Suppressor macrophage treated with lipopolysaccharide for 1 hour (primary cell): ENCODE measurements at regions not wholly inside any gene's neighbourhood (a gene's known extent, or its start where the extent isn't known, plus 50 kb on each side); places are given as distances from the start of the nearest gene placed in this dataset.

Experiments
- DNase-seq, 3 donors: peaks; one replicate each; pipeline ENCODE4 v3.0.0-alpha.2; 2020 to 2022

DNA sequence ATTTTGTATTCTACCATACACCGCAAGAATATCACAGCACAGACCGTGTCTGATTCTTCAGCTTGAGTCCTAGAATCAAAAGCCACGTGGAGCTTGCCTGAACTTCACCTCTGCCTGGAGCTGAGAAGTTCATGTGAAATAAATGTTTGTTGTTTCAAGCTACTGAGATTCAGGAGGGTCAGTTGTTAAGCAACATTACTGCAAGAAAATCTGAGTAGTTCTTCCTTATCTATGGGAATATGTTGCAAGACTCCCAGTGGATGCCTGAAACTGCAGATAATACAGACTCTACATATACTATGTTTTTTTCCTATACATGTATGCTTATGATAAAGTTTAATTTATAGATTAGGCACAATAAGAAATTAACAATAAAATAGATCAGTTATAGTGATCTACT lies 995.3 kb downstream of the TBC1D22A start:
- no peak for DNase-seq

- no peak for DNase-seq
Observed at GRCh38 chr22:47750086-47750485, 987.6 kb downstream of the TBC1D22A start.

DNA sequence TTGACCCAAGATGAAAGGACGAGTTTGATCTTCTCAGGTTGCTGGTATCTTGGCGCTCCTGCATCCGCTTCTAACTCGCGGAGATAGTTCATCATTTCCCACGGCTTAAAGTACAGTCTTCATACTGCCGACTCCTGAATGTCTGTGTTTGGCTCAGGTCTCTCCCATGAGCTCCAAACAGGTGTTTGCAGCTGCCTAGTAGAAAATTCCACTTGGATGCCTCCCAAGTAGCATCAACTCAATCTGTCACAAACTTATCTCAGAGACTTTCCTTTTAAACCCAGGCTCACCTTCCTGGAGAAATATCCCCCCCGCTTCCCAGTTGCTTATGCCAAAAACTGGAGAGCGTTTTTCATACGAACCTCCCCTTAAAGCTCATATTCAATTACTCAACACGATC lies 986.5 kb downstream of the TBC1D22A start:
- no peak for DNase-seq

GRCh38 chr22:47748271-47748670 lies 985.8 kb downstream of the TBC1D22A start:
- no peak for DNase-seq

GRCh38 chr22:47740109-47740805 lies 977.8 kb downstream of the TBC1D22A start:
- DNase-seq, result no peak

- DNase-seq, result no peak
Observed at GRCh38 chr22:47739291-47740015, 977.0 kb downstream of the TBC1D22A start.

DNA sequence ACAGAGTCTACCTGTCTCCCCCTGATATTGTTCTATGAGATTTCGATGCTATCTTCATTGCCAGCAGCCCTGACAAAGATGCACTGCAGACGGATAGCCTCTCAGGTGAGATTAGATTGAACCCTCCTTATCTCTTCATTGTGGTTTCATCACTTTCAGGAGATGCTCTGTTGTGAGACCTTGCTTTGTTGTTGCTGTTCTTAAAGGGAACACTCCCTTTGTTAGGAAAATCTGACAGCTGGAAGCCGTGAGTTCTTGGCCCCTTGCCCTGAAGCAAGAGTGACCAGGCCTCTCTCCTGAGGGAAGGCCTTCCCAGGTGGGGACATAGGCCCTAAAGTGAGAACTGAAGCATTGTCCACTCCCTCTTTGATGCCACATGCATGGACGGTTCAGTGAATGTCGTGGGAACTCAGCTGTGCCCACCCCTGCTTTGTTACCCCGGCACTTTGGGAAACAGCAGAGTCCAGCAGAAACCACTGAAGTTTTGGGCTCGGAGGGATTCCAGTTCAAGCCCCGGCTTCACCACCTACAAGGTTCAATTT lies 976.1 kb downstream of the TBC1D22A start:
- DNase-seq, result no peak

DNA sequence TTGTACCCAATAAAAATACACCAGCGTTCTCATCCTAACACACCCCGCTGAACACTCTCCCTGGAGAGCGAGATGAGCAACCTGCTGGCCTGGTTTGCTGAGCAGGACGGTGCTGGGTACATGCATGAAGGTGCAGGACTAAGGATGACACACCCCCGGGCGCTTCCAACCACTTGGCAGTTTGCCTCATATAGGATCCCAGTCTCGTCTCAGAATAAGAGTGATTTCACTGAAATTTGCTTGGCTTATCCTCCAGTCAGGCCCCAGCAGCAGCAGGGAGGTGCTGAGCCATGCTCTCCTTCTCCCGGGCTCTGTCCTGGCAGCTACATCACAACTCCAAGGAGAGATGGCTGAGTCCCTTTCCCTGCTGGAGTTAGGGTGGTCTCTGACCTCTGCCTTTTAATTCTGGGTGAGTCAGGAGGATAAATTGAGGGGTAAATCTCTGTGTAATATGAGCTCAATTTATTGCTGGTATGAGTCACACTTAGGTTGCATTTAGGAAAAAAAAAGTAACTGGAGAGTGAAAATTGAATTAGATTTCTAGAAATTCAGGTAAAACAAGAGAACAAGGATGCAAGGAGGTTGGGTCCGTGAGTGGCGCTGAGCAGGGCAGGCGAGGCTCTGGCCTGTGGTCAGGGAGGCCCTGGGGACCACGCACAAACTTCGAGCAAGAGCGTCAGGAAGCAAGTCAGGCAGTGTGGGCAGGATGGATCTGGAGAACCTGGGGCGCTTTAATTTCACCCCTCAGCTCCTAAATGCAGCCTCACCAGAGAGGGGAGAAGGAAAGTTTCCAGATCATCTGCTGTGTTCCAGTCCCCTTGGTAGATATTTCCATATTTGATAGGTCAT lies 974.0 kb downstream of the TBC1D22A start:
- DNase-seq, result no peak

GRCh38 chr22:47734511-47734910 lies 972.1 kb downstream of the TBC1D22A start:
- DNase-seq, result no peak

- DNase-seq, result no peak
Observed at GRCh38 chr22:47727641-47728040, 965.2 kb downstream of the TBC1D22A start.

DNA sequence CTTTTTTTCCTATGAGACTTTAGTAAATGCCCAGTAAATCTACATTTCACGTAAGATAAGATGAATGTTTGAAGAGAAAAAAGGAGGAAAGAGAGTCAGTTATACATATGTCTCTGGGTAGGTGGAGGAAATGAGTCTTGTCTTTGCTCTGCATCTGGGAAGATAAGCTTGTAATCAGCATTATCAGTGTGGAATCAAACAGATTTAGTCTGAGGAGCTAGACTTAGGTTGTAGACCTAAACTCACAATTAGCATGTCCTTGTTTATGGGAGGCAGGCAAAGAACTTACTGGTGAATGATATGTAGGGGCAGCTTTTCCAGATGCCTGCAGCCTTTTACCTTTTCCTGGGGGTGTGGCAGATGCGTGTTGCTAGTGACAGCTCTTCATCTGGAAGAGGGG lies 962.3 kb downstream of the TBC1D22A start:
- DNase-seq, result no peak

- no peak for DNase-seq
Observed at GRCh38 chr22:47724030-47724429, 961.6 kb downstream of the TBC1D22A start.

- DNase-seq, result no peak
Observed at GRCh38 chr22:47718337-47718736, 955.9 kb downstream of the TBC1D22A start.

DNA sequence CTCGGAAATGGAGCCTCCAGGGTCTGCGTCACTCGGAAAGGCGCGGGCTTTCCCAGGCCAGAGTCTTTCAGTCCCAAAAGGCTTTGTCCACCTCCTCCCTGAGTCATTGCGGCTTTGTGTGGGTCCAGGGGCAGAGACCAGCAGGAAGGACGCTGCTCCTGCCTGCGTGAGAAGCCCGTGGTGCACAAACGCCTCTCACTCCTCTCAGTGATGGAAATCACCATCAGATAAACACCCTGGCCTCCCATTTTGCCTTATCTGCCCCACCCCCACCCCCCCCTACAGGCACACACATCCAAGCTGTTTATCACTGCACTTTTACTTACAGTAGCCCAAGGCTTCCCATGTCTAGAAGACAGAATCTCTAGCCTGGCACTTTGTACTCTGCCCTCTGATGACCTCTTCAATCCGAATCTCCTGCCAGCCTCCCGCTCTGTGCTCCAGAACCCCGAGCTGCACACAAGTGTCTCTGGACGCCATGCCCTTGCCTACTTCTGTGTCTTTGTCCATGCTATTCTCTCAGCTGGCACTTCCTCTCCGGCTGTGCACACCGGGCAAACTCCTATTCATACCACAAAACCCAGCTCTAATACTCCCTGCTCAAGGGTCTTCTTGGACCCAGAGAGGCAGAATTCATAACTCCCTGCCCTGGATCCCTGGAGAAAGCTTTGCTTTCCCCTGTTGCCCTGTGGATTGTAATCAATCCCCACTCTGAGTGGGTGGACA lies 954.6 kb downstream of the TBC1D22A start:
- no peak for DNase-seq

DNA sequence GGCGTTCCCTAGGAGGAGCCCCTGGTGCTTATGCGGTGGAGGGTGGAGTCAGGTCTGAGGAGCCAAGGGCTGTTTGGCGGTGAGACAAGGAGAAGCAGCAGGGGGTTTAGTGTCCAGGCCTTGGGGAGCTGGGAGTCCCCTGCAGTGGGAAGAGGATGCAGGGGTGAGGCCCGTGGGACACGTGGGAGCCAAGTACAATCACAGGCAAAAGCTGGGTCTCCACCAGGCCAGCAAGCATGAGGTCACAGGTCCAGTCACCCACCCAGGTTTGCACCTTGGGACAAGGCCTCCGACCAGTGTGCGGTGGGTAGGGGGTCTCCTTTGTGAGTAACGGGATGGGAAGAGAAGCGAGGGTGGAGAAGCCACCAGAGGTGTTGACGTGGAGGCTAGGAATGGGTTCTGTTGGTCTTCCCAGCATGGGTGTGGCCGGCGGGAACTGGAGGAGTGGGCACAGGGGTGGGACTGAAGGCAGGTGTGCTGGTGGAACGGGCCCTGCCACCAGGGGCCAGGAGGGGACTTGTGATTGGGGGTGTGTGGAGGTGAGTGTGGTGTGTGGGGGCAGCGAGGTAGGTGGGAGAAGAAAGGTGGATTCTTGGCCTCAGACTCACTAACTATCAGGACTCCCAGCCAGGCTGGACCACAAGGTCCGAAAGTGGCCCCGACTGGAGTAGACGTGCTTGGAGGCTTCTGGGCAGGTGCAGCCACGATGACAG lies 953.6 kb downstream of the TBC1D22A start:
- no peak for DNase-seq

GRCh38 chr22:47713941-47714340 lies 951.5 kb downstream of the TBC1D22A start:
- no peak for DNase-seq

GRCh38 chr22:47710135-47710534 lies 947.7 kb downstream of the TBC1D22A start:
- no peak for DNase-seq

DNA sequence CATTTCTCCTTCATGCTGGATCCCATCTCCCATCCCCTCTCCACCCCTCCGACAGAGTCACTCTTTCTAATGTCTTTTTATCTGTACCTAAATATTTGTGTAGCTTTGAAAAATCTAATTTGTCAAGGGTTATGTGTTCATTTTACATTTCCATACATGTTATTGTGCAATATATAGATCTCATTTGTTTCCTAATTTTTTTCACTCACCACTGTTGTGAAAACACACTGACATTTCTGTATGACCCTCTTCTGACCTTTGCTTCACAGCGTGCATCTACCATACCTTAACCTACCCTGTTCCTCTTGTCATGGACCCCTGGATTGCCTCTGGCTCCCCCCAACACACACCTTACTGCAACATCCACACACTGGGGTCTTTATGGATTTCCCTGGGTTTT lies 942.9 kb downstream of the TBC1D22A start:
- DNase-seq, result no peak

GRCh38 chr22:47698906-47699305 lies 936.5 kb downstream of the TBC1D22A start:
- no peak for DNase-seq

- DNase-seq, result no peak
Observed at GRCh38 chr22:47697861-47698260, 935.4 kb downstream of the TBC1D22A start.

DNA sequence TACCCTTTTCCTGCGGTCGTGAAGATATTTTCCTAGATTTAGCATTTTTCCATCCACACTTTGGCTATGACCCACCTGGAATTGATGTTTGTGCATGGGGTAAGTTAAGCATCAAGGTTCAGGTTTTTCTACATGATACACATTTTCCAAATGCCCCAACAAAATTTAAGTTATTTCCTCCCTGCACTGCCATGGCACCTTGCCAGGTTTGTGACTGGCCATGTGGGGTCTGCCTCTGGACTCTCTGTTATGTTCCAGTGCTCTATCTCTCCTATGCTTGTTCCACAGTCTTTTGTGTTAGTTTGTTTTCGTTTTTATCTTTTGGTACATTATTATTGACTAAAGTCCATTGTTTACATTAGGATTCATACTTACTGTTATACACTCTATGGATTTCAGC lies 934.3 kb downstream of the TBC1D22A start:
- no peak for DNase-seq

DNA sequence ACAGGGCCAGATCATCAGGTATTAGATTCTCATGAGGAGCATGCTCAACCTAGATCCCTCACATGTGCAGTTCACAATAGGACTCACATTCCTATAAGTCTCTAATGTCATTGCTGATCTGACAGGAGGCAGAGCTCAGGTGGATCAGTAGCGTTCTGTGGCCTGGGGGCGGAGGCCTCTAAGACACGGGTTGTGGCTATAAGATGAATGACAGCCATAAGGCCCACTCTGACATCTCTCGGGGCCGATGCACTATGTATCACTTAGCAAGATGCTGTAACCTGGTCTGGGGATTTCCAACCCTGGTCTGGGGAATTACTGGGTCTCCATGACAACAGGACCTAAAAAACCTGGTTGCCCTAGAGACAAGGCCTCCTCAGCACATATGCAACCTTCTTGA lies 932.7 kb downstream of the TBC1D22A start:
- no peak for DNase-seq
